Suprapubic skin (tissue), 4 donors: ENCODE measurements at regions not wholly inside any gene's neighbourhood (a gene's known extent, or its start where the extent isn't known, plus 50 kb on each side); places are given as distances from the start of the nearest gene placed in this dataset.
A peak's percentile ranks its signal among the peaks of the same experiment; 100 is the strongest.

ENCODE experiments used
- DNase-seq, 2 donors: peaks; one replicate each; pipeline ENCODE4 v3.0.0-alpha.2; 2019; ENCODE audit warnings: low spot score in 2 of 2
- H3K27ac ChIP-seq: fragments of 200-600 bp; sonication (generic); one replicate; pipeline ENCODE4 v1.5.1; 2019
- H3K27me3 ChIP-seq: fragments of 200-600 bp; sonication (generic); one replicate; pipeline ENCODE4 v1.5.1; 2019
- H3K36me3 ChIP-seq: fragments of 200-600 bp; sonication (generic); one replicate; pipeline ENCODE4 v1.5.1; 2019
- H3K4me1 ChIP-seq: fragments of 200-600 bp; sonication (generic); one replicate; pipeline ENCODE4 v1.5.1; 2019
- H3K4me3 ChIP-seq: fragments of 200-600 bp; sonication (generic); one replicate; pipeline ENCODE4 v1.5.1; 2019; ENCODE audit warnings: mild to moderate bottlenecking
- H3K9me3 ChIP-seq: fragments of 200-600 bp; sonication (generic); one replicate; pipeline ENCODE4 v1.5.1; 2019
- CTCF ChIP-seq, 2 donors: fragments of 200-600 bp in 1 of 2; fragments of 450-650 bp in 1 of 2; sonication (generic) in 1 of 2; IDR thresholded peaks; one replicate each; pipeline ENCODE4 v1.5.1; 2016 to 2019; ENCODE audit warnings: antibody characterized with exemption in 2 of 2, mild to moderate bottlenecking in 1 of 2, moderate library complexity in 1 of 2
- EP300 ChIP-seq: sonication (generic); formaldehyde crosslinking; IDR thresholded peaks from one replicate; pipeline ENCODE4 v1.6.1; 2017; ENCODE audit warnings: antibody characterized with exemption
- POLR2A ChIP-seq, 2 donors: fragments of 450-650 bp; IDR thresholded peaks; one replicate each; pipeline ENCODE4 v1.6.1; 2017; ENCODE audit warnings: antibody characterized with exemption in 2 of 2, mild to moderate bottlenecking in 2 of 2, moderate library complexity in 2 of 2
- POLR2AphosphoS5 ChIP-seq, 3 donors: sonication (generic); formaldehyde crosslinking; IDR thresholded peaks; one replicate each; pipeline ENCODE4 v1.6.1; 2017; ENCODE audit warnings: antibody characterized with exemption in 3 of 3
- WGBS: methylation state at CpG from one replicate; pipeline ENCODE4 v1.1.5; 2018; 5-methylcytosine and 5-hydroxymethylcytosine counted together

DNA sequence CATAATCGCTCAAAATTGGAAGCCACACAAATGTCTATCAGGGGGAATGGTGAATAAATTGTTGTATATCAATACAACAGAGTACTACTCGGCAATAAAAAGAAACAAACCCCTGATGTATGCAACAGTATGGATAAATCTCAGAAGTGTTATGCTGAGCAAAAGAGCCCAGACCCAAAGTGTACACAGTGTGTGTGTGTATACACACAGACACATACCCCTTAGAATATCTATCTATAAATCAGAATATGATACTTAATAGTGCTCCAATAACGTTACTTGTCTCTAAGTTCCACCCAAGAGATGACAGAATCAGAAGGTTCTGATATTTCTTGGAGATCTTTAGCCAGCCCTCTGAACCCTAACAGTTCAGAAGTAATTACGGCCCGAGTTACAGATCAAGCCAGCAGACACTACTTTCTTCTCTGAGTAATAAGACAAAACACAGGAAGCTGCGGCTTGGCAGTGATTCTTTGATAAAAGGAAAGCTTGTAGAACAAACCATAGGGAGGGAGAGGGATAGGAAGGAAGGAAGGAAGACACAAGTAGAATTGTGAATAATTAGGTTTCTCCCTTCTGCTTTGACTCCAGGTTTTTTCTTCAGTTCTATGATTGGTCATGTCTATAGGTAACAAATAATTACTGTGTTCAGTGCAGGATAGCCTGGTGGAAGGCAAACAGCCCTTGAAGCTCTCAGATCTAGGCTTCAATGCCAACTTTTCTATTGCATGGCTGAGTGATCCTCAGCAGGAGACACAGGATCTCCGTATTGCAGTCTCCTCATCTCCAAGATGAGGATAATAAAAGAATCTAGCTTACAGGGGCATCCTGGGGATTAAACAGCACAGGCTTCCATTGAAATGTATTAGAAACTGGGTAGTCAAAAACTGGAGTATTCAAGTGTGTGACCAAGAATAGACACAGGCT, 75.6 kb upstream of the TEAD1 start:
- Histone ChIP-seq H3K36me3 (no peaks in the 10 kb centered on the region), H3K9me3 (no peaks in the 10 kb centered on the region), H3K4me3 (no peak overlapping the region), H3K4me1 (peaks cover 5% of the 10 kb centered on the region), H3K27me3 (no peaks in the 10 kb centered on the region), H3K27ac (no peak overlapping the region)
- no peak for DNase-seq
- WGBS = 58% methylated on average over 7 of the region's 7 CpGs
- TF ChIP-seq POLR2AphosphoS5 (IDR thresholded peaks at IDR 0.05) (no peak), CTCF (IDR thresholded peaks at IDR 0.05) (no peak), POLR2A (IDR thresholded peaks at IDR 0.05) (no peak), EP300 (no peak)

GRCh38 chr11:12599408-12600143, 74.6 kb upstream of the TEAD1 start:
- H3K4me3 ChIP-seq = no peak overlapping the region
- TF ChIP-seq POLR2AphosphoS5 (IDR thresholded peaks at IDR 0.05) (no peak), CTCF (IDR thresholded peaks at IDR 0.05) (peak; percentile 38 to 58)
- no peaks in the 10 kb centered on the region for H3K27me3 ChIP-seq
- peaks cover 5% of the 10 kb centered on the region for H3K4me1 ChIP-seq
- peak in 1 of 2 donors; percentile 63 for DNase-seq
- 67% methylated on average over 15 of the region's 15 CpGs for WGBS
- H3K27ac ChIP-seq = no peak overlapping the region
- H3K36me3 ChIP-seq = no peaks in the 10 kb centered on the region
- H3K9me3 ChIP-seq = no peaks in the 10 kb centered on the region

- H3K36me3 ChIP-seq = no peaks in the 10 kb centered on the region
- H3K9me3 ChIP-seq = no peaks in the 10 kb centered on the region
- no peak for DNase-seq
- H3K4me1 ChIP-seq = peaks cover 5% of the 10 kb centered on the region
- H3K27ac ChIP-seq = no peak overlapping the region
- H3K27me3 ChIP-seq = no peaks in the 10 kb centered on the region
- H3K4me3 ChIP-seq = no peak overlapping the region
- TF ChIP-seq POLR2A (IDR thresholded peaks at IDR 0.05) = no peak
- no peak for TF ChIP-seq POLR2AphosphoS5 (IDR thresholded peaks at IDR 0.05)
- no peak for TF ChIP-seq EP300
- TF ChIP-seq CTCF (IDR thresholded peaks at IDR 0.05) = no peak
- 92% methylated on average over 6 of the region's 6 CpGs for WGBS
Observed at GRCh38 chr11:12600829-12601228, 73.4 kb upstream of the TEAD1 start.

GRCh38 chr11:12602421-12602820, 71.8 kb upstream of the TEAD1 start:
- H3K36me3 ChIP-seq = no peaks in the 10 kb centered on the region
- TF ChIP-seq EP300 = no peak
- WGBS = 71% methylated on average over 4 of the region's 4 CpGs
- no peaks in the 10 kb centered on the region for H3K9me3 ChIP-seq
- no peaks in the 10 kb centered on the region for H3K27me3 ChIP-seq
- DNase-seq = no peak
- no peak overlapping the region for H3K27ac ChIP-seq
- H3K4me3 ChIP-seq = no peak overlapping the region
- H3K4me1 ChIP-seq = peaks cover 5% of the 10 kb centered on the region

GRCh38 chr11:12603143-12604088, 70.8 kb upstream of the TEAD1 start:
- Histone ChIP-seq H3K27me3 (no peaks in the 10 kb centered on the region), H3K4me1 (peaks cover 5% of the 10 kb centered on the region), H3K27ac (no peak overlapping the region), H3K36me3 (no peaks in the 10 kb centered on the region), H3K4me3 (no peak overlapping the region), H3K9me3 (no peaks in the 10 kb centered on the region)
- 55% methylated on average over 3 of the region's 3 CpGs for WGBS
- no peak for DNase-seq
- TF ChIP-seq CTCF (IDR thresholded peaks at IDR 0.05) (no peak), POLR2AphosphoS5 (IDR thresholded peaks at IDR 0.05) (no peak), POLR2A (IDR thresholded peaks at IDR 0.05) (no peak), EP300 (no peak)
